IMR-90 (cell line): ENCODE measurements at regions not wholly inside any gene's neighbourhood (a gene's known extent, or its start where the extent isn't known, plus 50 kb on each side); places are given as distances from the start of the nearest gene placed in this dataset.
A peak's percentile ranks its signal among the peaks of the same experiment; 100 is the strongest.

ENCODE experiments used
- ATAC-seq: fragments of 200-7000 bp; cut with Tn5 transposase; 2 replicates; pipeline ENCODE4 v1.9.1; 2020; ENCODE audit warnings: low read depth, mild to moderate bottlenecking, moderate library complexity
- BruUV-seq: library from RNA; stranded (reverse); fragments of 400-500 nt; replicated peaks from 2 replicates; lab custom pipeline; 2021; lab: Mats Ljungman, UMichigan
- CTCF ChIA-PET: fragments of 300-600 bp; formaldehyde crosslinking; extraction: SDS; loops from one replicate; lab custom pipeline; 2021; ENCODE audit warnings: antibody characterized with exemption; lab: Yijun Ruan, JAX
- POLR2A ChIA-PET: fragments of 300-600 bp; sonication (Branson Sonifier 250); formaldehyde crosslinking; loops from one replicate; lab custom pipeline; 2022; ENCODE audit warnings: antibody characterized with exemption; ENCODE audit not compliant: unreplicated experiment; lab: Charles Lee
- DNase-seq: peaks from one replicate; pipeline ENCODE4 v3.0.0; 2013
- H2AFZ ChIP-seq: replicated peaks from 2 replicates; pipeline ENCODE3; 2013; ENCODE audit warnings: low read length, mild to moderate bottlenecking; ENCODE audit not compliant: poor library complexity
- H2AK5ac ChIP-seq: 2 replicates; pipeline ENCODE4 v1.6.1; 2013; ENCODE audit warnings: low read depth, low read length, inconsistent platforms
- H2AK9ac ChIP-seq: replicated peaks from 2 replicates; pipeline ENCODE3; 2013; ENCODE audit warnings: mild to moderate bottlenecking, low read depth, low read length, moderate library complexity; ENCODE audit not compliant: poor library complexity
- H2BK120ac ChIP-seq: 2 replicates; pipeline ENCODE4 v1.6.1; 2013; ENCODE audit warnings: low read depth, low read length, inconsistent platforms
- H2BK15ac ChIP-seq: 3 replicates; pipeline ENCODE4 v1.6.1; 2013; ENCODE audit warnings: low read depth, low read length, inconsistent platforms
- H2BK20ac ChIP-seq: 2 replicates; pipeline ENCODE4 v1.6.1; 2013; ENCODE audit warnings: low read depth, mild to moderate bottlenecking, inconsistent platforms, low read length, moderate library complexity
- H2BK5ac ChIP-seq: 2 replicates; pipeline ENCODE4 v1.6.1; 2013; ENCODE audit warnings: mild to moderate bottlenecking, low read depth, low read length, inconsistent platforms; ENCODE audit not compliant: poor library complexity, severe bottlenecking
- H3K14ac ChIP-seq: replicated peaks from 2 replicates; pipeline ENCODE4 v1.6.1; 2013; ENCODE audit warnings: low read depth, low read length, inconsistent platforms
- H3K18ac ChIP-seq: 2 replicates; pipeline ENCODE4 v1.6.1; 2013; ENCODE audit warnings: low read depth, low read length, control low read depth
- H3K23ac ChIP-seq: 2 replicates; pipeline ENCODE4 v1.6.1; 2013; ENCODE audit warnings: low read depth, low read length, inconsistent platforms
- H3K27ac ChIP-seq: 2 replicates; pipeline ENCODE4 v1.5.1; 2013; ENCODE audit warnings: mild to moderate bottlenecking, control low read depth, low read length; ENCODE audit not compliant: insufficient read depth
- H3K27me3 ChIP-seq: 2 replicates; pipeline ENCODE4 v1.6.1; 2013; ENCODE audit warnings: low read length; ENCODE audit not compliant: control insufficient read depth, insufficient read depth
- H3K36me3 ChIP-seq: 2 replicates; pipeline ENCODE4 v1.6.1; 2013; ENCODE audit warnings: low read length, mixed read lengths; ENCODE audit not compliant: control insufficient read depth, insufficient read depth
- H3K4ac ChIP-seq: 2 replicates; pipeline ENCODE4 v1.6.1; 2013; ENCODE audit warnings: low read depth, low read length, inconsistent platforms
- H3K4me1 ChIP-seq: 2 replicates; pipeline ENCODE4 v1.6.1; 2013; ENCODE audit warnings: low read length, mixed read lengths; ENCODE audit not compliant: control insufficient read depth, insufficient read depth
- H3K4me2 ChIP-seq: 2 replicates; pipeline ENCODE4 v1.6.1; 2013; ENCODE audit warnings: low read depth, mild to moderate bottlenecking, control low read depth, low read length, moderate library complexity
- H3K4me3 ChIP-seq: 2 replicates; pipeline ENCODE4 v1.5.1; 2013; ENCODE audit warnings: low read depth, mild to moderate bottlenecking, control low read depth, low read length, moderate library complexity; ENCODE audit not compliant: insufficient read depth
- H3K56ac ChIP-seq: 2 replicates; pipeline ENCODE4 v1.6.1; 2013; ENCODE audit warnings: low read length, inconsistent platforms; ENCODE audit not compliant: insufficient read depth; ENCODE audit errors: extremely low read depth
- H3K79me1 ChIP-seq, 2 experiments: 2 replicates each; pipeline ENCODE4 v1.6.1; 2013; ENCODE audit warnings: low read length in 2 of 2, inconsistent platforms in 1 of 2, low read depth in 1 of 2
- H3K9ac ChIP-seq: 2 replicates; pipeline ENCODE4 v1.6.1; 2013; ENCODE audit warnings: low read depth, low read length, control low read depth
- H3K9me1 ChIP-seq: 2 replicates; pipeline ENCODE4 v1.6.1; 2013; ENCODE audit warnings: low read length, inconsistent platforms; ENCODE audit not compliant: insufficient read depth
- H3K9me3 ChIP-seq: 2 replicates; pipeline ENCODE4 v1.6.1; 2013; ENCODE audit warnings: low read length; ENCODE audit not compliant: control insufficient read depth, insufficient read depth
- H4K20me1 ChIP-seq: 2 replicates; pipeline ENCODE4 v1.6.1; 2013; ENCODE audit warnings: low read length, inconsistent platforms; ENCODE audit not compliant: insufficient read depth
- H4K5ac ChIP-seq: 2 replicates; pipeline ENCODE4 v1.6.1; 2013; ENCODE audit warnings: mild to moderate bottlenecking, low read depth, low read length, control low read depth
- H4K8ac ChIP-seq, 2 experiments: 2 replicates each; pipeline ENCODE4 v1.6.1; 2013; ENCODE audit warnings: low read depth in 2 of 2, low read length in 2 of 2, control low read depth in 1 of 2, inconsistent platforms in 1 of 2
- H4K91ac ChIP-seq: 2 replicates; pipeline ENCODE4 v1.6.1; 2013; ENCODE audit warnings: low read depth, low read length, inconsistent platforms; ENCODE audit not compliant: insufficient read depth
- MAFK ChIP-seq: IDR thresholded peaks from 2 replicates; pipeline ENCODE4 v1.6.1; 2012; ENCODE audit warnings: low read depth, low read length, improper control_type of control experiment
- NFE2L2 ChIP-seq: fragments of 150-350 bp; IDR thresholded peaks from 2 replicates; pipeline ENCODE4 v1.6.1; 2016; ENCODE audit warnings: low read depth, mild to moderate bottlenecking, low read length
- WGBS, 2 experiments: methylation state at CpG; one replicate each; pipeline versions ENCODE4 v1.1.5 to v1.1.7; 2013; ENCODE audit warnings: missing lambda C conversion rate in 2 of 2; ENCODE audit not compliant: insufficient read length in 1 of 2; ENCODE audit errors: extremely low coverage in 2 of 2; 5-methylcytosine and 5-hydroxymethylcytosine counted together
- dilution Hi-C: fragments of 300-500 bp; cut with HindIII; formaldehyde crosslinking; loops from one replicate; pipeline ENCODE4 v1.14.3; 2018; ENCODE audit warnings: low sequenced_read_pairs; ENCODE audit not compliant: unreplicated experiment
- in situ Hi-C: fragments of 300-500 bp; cut with MboI; formaldehyde crosslinking; loops from 3 replicates; pipeline ENCODE4 v1.14.3; 2019; ENCODE audit warnings: low sequenced_read_pairs, inconsistent platforms, mixed read lengths
- intact Hi-C: fragments of 100-400 bp; cut with micrococcal nuclease; formaldehyde crosslinking; loops from 2 replicates; pipeline ENCODE4 v1.10.0; 2022
- TF ChIP-seq, protein P1 (sequence below): fragments of 150-350 bp; IDR thresholded peaks from 2 replicates; pipeline ENCODE4 v1.6.1; 2017; ENCODE audit warnings: mild to moderate bottlenecking, antibody characterized with exemption, low read length, low read depth

DNA sequence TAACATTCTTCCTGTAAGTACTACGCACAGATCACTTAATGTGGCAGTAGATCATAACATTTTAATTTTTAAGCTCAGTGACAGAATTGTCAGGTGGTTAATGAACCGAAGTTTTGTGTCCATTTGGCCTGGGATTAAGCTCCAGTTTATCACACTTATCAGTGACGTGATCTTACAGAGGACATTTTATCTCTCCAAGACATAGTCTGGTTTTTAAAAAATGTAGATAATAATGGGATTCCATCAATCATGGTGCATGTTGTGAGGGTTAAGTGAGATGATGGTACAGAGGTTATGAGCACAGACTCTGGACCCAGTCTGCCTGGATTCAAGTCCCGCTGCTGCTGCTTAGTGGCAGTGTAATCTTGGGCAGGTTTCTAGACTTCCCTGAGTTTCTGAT lies 66.0 kb upstream of the ZFAND5 start:
- Histone ChIP-seq H3K9ac (no peak overlapping the region), H2AFZ (no peak overlapping the region), H3K9me3 (no peaks in the 10 kb centered on the region), H3K18ac (no peak overlapping the region), H2AK5ac (no peak overlapping the region), H2BK20ac (no peak overlapping the region), H3K4ac (no peak overlapping the region), H4K5ac (no peak overlapping the region), H2BK120ac (peak overlapping the region; percentile 33; the same call in 1 of the 2 replicates), H4K8ac (no peak overlapping the region), H2BK15ac (no peak overlapping the region), H3K56ac (no peak overlapping the region), H3K23ac (no peak overlapping the region), H3K27me3 (no peaks in the 10 kb centered on the region), H3K14ac (0 out of 2 replicates have a peak overlapping the region, but pooled peaks have one; percentile 14), H2BK5ac (no peak overlapping the region), H3K36me3 (no peaks in the 10 kb centered on the region), H3K79me1 (no peaks in the 10 kb centered on the region), H2AK9ac (no peak overlapping the region), H4K91ac (no peak overlapping the region), H3K9me1 (no peaks in the 10 kb centered on the region), H3K4me3 (no peak overlapping the region), H4K20me1 (no peaks in the 10 kb centered on the region), H3K27ac (no peak overlapping the region), H3K4me2 (no peak overlapping the region), H3K4me1 (peaks cover 4% of the 10 kb centered on the region; the same call in 1 of the 2 replicates)
- in situ Hi-C loops (no loop called here), dilution Hi-C loops (no loop called here), intact Hi-C loops (no loop called here)
- DNase-seq = no peak
- ATAC-seq = no peak
- ChIA-PET POLR2A (no interaction called here), CTCF (interaction anchor here (0.6 kb wide), 1 partner anchor 35 kb away, joined by 6 read pairs; no protein-coding TSS in a partner anchor)
- no peak for TF ChIP-seq MAFK
- TF ChIP-seq NFE2L2 = no peak
- TF ChIP-seq, protein P1, sequence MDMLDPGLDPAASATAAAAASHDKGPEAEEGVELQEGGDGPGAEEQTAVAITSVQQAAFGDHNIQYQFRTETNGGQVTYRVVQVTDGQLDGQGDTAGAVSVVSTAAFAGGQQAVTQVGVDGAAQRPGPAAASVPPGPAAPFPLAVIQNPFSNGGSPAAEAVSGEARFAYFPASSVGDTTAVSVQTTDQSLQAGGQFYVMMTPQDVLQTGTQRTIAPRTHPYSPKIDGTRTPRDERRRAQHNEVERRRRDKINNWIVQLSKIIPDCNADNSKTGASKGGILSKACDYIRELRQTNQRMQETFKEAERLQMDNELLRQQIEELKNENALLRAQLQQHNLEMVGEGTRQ = no peak
- WGBS, 2 experiments = no CpG with 5 or more reads among the region's 4 CpGs
- no TSS peak for BruUV-seq
